ENCODE measurements at regions not wholly inside any gene's neighbourhood (a gene's known extent, or its start where the extent isn't known, plus 50 kb on each side); places are given as distances from the start of the nearest gene placed in this dataset.
"Not testable (repeated sequence)": the region's sequence is repeated elsewhere in the genome, so short reads cannot be mapped to it uniquely, and the experiment has no call there.

DNA sequence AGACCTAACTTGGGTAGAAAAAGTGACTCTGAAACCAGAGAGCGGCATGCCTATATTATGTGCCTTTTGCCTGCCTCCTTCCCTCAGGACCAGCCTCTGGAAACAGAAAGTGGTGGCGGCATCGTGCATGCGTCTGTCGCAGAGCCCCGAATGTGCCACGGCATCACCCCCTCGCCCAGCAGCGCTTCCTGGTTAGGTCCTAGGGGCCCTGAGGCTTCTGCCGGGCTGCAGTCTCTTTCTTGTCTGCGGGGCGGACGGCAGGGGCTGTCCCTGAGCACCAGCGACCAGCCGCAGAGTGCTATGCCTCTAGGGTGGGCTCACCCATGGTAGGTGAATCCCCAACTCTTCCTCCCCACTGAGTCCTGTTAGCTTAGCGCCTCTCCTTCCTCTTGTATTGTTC lies 68.7 kb downstream of the VSIG4 start:
- no peak overlapping the region for H3K27ac Mint-ChIP-seq
- no peak for DNase-seq
- H3K9me3 Mint-ChIP-seq = no peaks in the 10 kb centered on the region
- no peaks in the 10 kb centered on the region for H3K4me1 Mint-ChIP-seq
- H3K36me3 Mint-ChIP-seq (ENCODE audit: low read depth) = no peaks in the 10 kb centered on the region
- no peak overlapping the region for H3K4me3 Mint-ChIP-seq
- intact Hi-C loops (cut with micrococcal nuclease) = no loop called here
- H3K27me3 Mint-ChIP-seq = peaks cover 2% of the 10 kb centered on the region

DNA sequence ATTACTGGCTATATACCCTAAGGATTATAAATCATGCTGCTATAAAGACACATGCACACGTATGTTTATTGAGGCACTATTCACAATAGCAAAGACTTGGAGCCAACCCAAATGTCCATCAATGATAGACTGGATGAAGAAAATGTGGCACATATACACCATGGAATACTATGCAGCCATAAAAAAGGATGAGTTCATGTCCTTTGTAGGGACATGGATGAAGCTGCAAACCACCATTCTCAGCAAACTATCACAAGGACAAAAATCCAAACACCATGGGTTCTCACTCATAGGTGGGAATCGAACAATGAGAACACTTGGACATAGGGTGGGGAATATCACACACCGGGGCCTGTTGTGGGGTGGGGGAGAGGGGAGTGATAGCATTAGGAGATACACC lies 72.7 kb downstream of the VSIG4 start:
- intact Hi-C loops (cut with micrococcal nuclease); DNase-seq; H3K9me3 Mint-ChIP-seq; H3K4me1 Mint-ChIP-seq; H3K4me3 Mint-ChIP-seq; H3K27me3 Mint-ChIP-seq; H3K36me3 Mint-ChIP-seq (ENCODE audit: low read depth); H3K27ac Mint-ChIP-seq: not testable (repeated sequence)

- Mint-ChIP-seq H3K27ac (no peak overlapping the region), H3K36me3 (ENCODE audit: low read depth) (no peaks in the 10 kb centered on the region), H3K27me3 (peaks cover 2% of the 10 kb centered on the region), H3K4me1 (no peaks in the 10 kb centered on the region), H3K9me3 (peaks cover 13% of the 10 kb centered on the region), H3K4me3 (no peak overlapping the region)
- no peak for DNase-seq
- intact Hi-C loops (cut with micrococcal nuclease) = no loop called here
Observed at GRCh38 chrX:65961714-65962113, 78.2 kb downstream of the VSIG4 start.

- intact Hi-C loops (cut with micrococcal nuclease) = no loop called here
- Mint-ChIP-seq H3K9me3 (peaks cover 23% of the 10 kb centered on the region), H3K36me3 (ENCODE audit: low read depth) (peaks cover 2% of the 10 kb centered on the region), H3K27ac (no peak overlapping the region), H3K4me3 (no peak overlapping the region), H3K27me3 (peaks cover 4% of the 10 kb centered on the region), H3K4me1 (peaks cover 7% of the 10 kb centered on the region)
- no peak for DNase-seq
Observed at GRCh38 chrX:65948103-65948502, 91.8 kb downstream of the VSIG4 start.

DNA sequence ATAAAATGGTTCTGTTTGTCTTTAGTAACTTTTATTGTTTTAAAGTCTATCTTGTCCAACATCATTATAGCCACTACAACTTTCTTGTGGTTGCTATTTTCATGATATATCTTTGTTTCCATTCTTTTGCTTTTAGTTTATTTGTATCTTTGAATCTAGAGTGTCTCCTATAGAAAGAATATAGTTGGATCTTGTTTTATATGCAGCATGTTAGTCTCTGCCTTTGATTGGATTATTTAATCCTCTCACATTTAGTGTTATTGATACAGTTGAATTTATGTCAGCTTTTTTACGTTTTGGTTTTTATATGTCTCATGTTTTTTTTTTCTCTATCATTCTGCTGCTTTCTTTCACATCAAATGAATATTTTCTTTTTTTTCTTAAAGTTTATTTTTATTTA lies 98.1 kb downstream of the VSIG4 start:
- Mint-ChIP-seq H3K4me3 (no peak overlapping the region), H3K4me1 (no peaks in the 10 kb centered on the region), H3K27me3 (peaks cover 4% of the 10 kb centered on the region), H3K9me3 (peaks cover 24% of the 10 kb centered on the region), H3K27ac (no peak overlapping the region), H3K36me3 (ENCODE audit: low read depth) (peaks cover 2% of the 10 kb centered on the region)
- no peak for DNase-seq
- intact Hi-C loops (cut with micrococcal nuclease) = no loop called here

- Mint-ChIP-seq H3K36me3 (ENCODE audit: low read depth) (peaks cover 4% of the 10 kb centered on the region), H3K27me3 (no peaks in the 10 kb centered on the region), H3K4me3 (no peak overlapping the region), H3K4me1 (peaks cover 4% of the 10 kb centered on the region), H3K9me3 (peaks cover 7% of the 10 kb centered on the region), H3K27ac (no peak overlapping the region)
- intact Hi-C loops (cut with micrococcal nuclease) = no loop called here
- no peak for DNase-seq
Observed at GRCh38 chrX:65933085-65933589, 106.7 kb downstream of the VSIG4 start.

GRCh38 chrX:65932173-65933084 lies 107.5 kb downstream of the VSIG4 start:
- DNase-seq = peak; percentile 56
- no peak overlapping the region for H3K4me3 Mint-ChIP-seq
- H3K36me3 Mint-ChIP-seq (ENCODE audit: low read depth) = peaks cover 6% of the 10 kb centered on the region
- H3K27ac Mint-ChIP-seq = peak overlapping the region; percentile 49
- peaks cover 8% of the 10 kb centered on the region for H3K4me1 Mint-ChIP-seq
- intact Hi-C loops (cut with micrococcal nuclease) = no loop called here
- H3K9me3 Mint-ChIP-seq = peaks cover 12% of the 10 kb centered on the region
- no peaks in the 10 kb centered on the region for H3K27me3 Mint-ChIP-seq

DNA sequence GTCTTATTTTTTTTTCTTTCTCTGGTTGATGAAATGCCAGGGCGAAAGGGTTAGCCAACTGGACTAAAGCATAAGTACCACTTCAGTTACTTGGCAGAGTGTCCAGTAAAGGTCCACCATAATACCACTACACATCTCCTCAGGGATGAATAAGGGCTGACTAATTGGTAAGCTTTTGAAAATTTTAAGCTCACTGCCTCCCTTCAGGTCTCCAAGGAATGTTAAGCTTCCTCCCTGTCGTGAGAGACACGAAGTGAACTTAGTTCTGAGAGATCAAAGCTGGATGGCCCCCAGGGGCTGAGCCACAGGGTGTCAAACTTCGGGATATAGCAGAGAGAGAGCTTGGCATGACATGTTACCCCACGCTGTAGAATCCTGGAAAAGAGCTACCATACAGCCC lies 111.4 kb downstream of the VSIG4 start:
- Mint-ChIP-seq H3K27ac (no peak overlapping the region), H3K4me3 (no peak overlapping the region), H3K4me1 (peaks cover 34% of the 10 kb centered on the region), H3K36me3 (ENCODE audit: low read depth) (peaks cover 21% of the 10 kb centered on the region), H3K27me3 (no peaks in the 10 kb centered on the region), H3K9me3 (peaks cover 24% of the 10 kb centered on the region)
- intact Hi-C loops (cut with micrococcal nuclease) = loop anchor here (5.0 to 10.0 kb wide), 3 partner anchors 56 to 331 kb away; no protein-coding TSS in a partner anchor
- DNase-seq = no peak

GRCh38 chrX:65927386-65927785 lies 112.5 kb downstream of the VSIG4 start:
- H3K27me3 Mint-ChIP-seq, H3K4me3 Mint-ChIP-seq, DNase-seq, H3K27ac Mint-ChIP-seq: not testable (repeated sequence)
- H3K36me3 Mint-ChIP-seq (ENCODE audit: low read depth) = peaks cover 21% of the 10 kb centered on the region
- intact Hi-C loops (cut with micrococcal nuclease) = loop anchor here (5.0 to 10.0 kb wide), 3 partner anchors 57 to 330 kb away; no protein-coding TSS in a partner anchor
- peaks cover 34% of the 10 kb centered on the region for H3K4me1 Mint-ChIP-seq
- H3K9me3 Mint-ChIP-seq = peaks cover 19% of the 10 kb centered on the region

DNA sequence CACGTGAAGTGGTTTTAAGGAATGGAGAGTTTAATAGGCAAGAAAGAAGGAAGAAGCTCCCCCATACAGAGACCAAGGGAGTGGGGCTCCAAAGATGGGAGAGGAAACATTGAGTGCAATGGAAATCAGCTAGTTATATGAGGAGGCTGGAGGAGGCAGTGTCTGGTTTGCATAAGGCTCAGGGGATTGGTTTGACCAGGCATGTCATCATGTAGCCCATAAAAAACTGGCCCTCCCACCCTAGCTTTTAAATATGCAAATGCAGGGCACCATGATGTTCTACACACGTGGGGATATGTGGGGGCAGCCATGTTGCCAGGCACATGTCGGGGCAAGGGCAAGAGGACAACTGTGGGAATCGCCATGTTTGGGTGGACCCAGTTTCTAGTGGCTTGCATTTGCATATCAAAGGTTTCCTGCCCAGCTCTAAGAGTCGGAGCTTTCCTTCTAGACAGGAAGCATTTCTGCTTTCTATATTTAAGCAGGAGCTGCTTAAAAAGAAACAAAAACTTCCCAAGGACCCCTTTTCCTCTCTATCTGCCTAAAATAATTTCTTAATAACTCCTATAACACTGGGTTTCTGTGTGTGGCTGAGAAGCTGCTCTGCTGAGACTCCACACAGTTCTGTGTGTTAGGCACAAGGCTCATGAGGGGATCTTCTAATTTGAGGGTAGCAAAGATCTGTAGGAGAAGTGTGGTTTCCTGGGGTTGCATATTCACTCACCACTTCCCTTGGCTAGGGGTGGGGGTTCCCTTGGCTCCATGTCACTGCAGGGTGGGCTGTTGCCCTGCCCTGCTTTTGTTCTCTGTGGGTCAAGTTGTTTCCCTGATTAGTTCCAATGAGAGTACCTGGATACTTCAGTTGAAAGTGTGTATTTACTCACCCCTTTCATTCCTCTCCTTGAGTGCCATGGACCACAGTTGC lies 113.5 kb downstream of the VSIG4 start:
- Mint-ChIP-seq H3K4me3 (peak overlapping the region; percentile 48), H3K4me1 (peaks cover 37% of the 10 kb centered on the region), H3K27ac (peak overlapping the region; percentile 93), H3K36me3 (ENCODE audit: low read depth) (peaks cover 23% of the 10 kb centered on the region), H3K9me3 (peaks cover 19% of the 10 kb centered on the region), H3K27me3 (no peaks in the 10 kb centered on the region)
- DNase-seq = peak; percentile 85
- intact Hi-C loops (cut with micrococcal nuclease) = loop anchor here (5.0 to 10.0 kb wide), 3 partner anchors 58 to 329 kb away; no protein-coding TSS in a partner anchor

- Mint-ChIP-seq H3K36me3 (ENCODE audit: low read depth) (peaks cover 23% of the 10 kb centered on the region), H3K27me3 (no peaks in the 10 kb centered on the region), H3K27ac (peak overlapping the region; percentile 93), H3K4me1 (peaks cover 45% of the 10 kb centered on the region), H3K4me3 (peak overlapping the region; percentile 48), H3K9me3 (peaks cover 19% of the 10 kb centered on the region)
- DNase-seq = no peak
- intact Hi-C loops (cut with micrococcal nuclease) = loop anchor here (5.0 to 10.0 kb wide), 3 partner anchors 58 to 328 kb away; no protein-coding TSS in a partner anchor
Observed at GRCh38 chrX:65925592-65925991, 114.3 kb downstream of the VSIG4 start.

- Mint-ChIP-seq H3K27ac (peak overlapping the region; percentile 63), H3K36me3 (ENCODE audit: low read depth) (peaks cover 23% of the 10 kb centered on the region), H3K27me3 (no peaks in the 10 kb centered on the region), H3K9me3 (peaks cover 16% of the 10 kb centered on the region), H3K4me3 (peak overlapping the region; percentile 39), H3K4me1 (peaks cover 47% of the 10 kb centered on the region)
- intact Hi-C loops (cut with micrococcal nuclease) = loop anchor here (5.0 to 10.0 kb wide), 3 partner anchors 58 to 328 kb away; no protein-coding TSS in a partner anchor
- no peak for DNase-seq
Observed at GRCh38 chrX:65925005-65925404, 114.9 kb downstream of the VSIG4 start.

DNA sequence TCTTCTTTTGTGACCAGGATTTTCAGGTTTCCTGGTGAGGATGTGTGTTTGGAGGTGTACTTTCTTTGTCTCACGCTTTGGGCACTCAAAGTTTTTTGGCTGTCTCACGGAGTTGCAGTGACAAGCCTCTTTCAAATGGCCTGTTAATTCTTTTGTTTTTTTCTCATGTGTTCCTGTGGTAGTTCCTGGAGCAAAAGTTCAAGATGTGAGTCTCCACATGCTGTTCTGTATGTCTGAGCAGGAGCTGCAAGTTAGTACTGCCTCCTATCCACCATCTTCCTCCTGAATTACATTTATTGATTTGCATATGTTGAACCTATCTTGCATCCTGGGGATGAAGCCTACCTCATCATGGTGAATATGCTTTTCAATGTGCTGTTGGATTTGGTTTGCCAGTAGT lies 118.5 kb downstream of the VSIG4 start:
- DNase-seq = no peak
- Mint-ChIP-seq H3K4me3 (no peak overlapping the region), H3K9me3 (peaks cover 25% of the 10 kb centered on the region), H3K4me1 (peaks cover 38% of the 10 kb centered on the region), H3K27me3 (no peaks in the 10 kb centered on the region), H3K27ac (no peak overlapping the region), H3K36me3 (ENCODE audit: low read depth) (peaks cover 22% of the 10 kb centered on the region)
- intact Hi-C loops (cut with micrococcal nuclease) = loop anchor here (10.0 kb wide), 1 partner anchor 63 kb away; no protein-coding TSS in a partner anchor
